ENCODE measurements at regions not wholly inside any gene's neighbourhood (a gene's known extent, or its start where the extent isn't known, plus 50 kb on each side); places are given as distances from the start of the nearest gene placed in this dataset.
"Not testable (repeated sequence)": the region's sequence is repeated elsewhere in the genome, so short reads cannot be mapped to it uniquely, and the experiment has no call there.

GRCh38 chr18:68177807-68178702, 536.9 kb downstream of the TMX3 start:
- no peak overlapping the region for H3K27ac ChIP-seq

DNA sequence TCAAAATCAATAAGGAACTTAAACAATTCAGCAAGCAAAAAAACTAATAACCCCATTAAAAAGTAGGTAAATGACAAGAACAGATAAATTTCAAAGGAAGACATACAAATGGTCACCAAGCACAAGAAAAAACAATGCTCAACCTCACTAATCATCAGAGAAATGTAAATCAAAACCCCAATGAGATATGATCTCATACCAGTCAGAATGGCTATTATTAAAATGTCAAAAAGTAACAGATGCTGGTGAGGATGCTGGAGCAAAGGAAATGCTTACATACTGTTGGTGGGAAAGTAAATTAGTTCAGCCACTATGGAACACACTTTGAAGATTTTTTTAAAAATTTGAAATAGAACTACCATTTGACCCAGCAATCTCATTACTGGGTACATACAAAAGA, 538.0 kb downstream of the TMX3 start:
- Histone ChIP-seq H3K4me3 (no peak overlapping the region), H3K27ac (no peak overlapping the region)

More at GRCh38 chr18:68177807-68178702, 536.9 kb downstream of the TMX3 start:
- H3K4me3 ChIP-seq = no peak overlapping the region

- H3K27ac ChIP-seq = no peak overlapping the region
- H3K4me3 ChIP-seq = no peak overlapping the region
Measured at GRCh38 chr18:68172842-68173549, 541.9 kb downstream of the TMX3 start.

DNA sequence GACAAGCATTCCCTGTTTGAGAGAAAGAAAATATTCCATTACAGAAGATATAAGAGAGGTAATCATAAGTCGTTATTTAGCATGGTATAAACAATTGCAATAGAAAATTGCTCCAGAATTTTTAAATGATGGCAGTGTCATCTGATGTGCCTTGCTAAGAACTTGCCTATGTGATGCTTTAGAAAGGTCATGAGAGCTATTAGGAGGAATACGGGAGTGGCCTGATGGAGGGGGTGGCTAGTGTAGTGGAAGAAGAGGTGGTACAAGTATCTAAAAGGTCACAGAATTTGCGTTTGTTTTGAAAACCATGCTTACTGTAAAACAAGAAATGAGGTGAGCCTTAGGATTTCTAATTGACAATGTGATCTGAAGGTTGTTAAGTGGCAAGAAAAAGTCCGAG, 550.0 kb downstream of the TMX3 start:
- H3K4me3 ChIP-seq = no peak overlapping the region
- H3K27ac ChIP-seq = no peak overlapping the region

DNA sequence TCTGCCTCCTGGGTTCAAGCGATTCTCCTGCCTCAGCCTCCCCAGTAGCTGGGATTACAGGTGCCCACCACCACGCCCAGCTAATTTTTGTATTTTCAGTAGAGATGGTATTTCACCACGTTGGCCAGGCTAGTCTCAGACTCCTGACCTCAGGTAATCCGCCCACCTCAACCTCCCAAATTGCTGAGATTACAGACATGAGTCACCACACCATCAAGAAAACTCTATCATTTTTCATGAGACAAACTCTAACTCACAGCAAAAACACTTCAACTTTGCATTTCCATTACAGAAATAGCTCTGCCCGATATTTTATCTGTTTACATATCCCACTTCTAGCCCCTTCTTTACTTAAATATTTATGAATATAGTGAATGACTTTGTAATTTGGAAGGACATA, 561.1 kb downstream of the TMX3 start:
- H3K4me3 ChIP-seq = not testable (repeated sequence)

GRCh38 chr18:68152770-68153169, 562.1 kb downstream of the TMX3 start:
- H3K27ac ChIP-seq = no peak overlapping the region
- H3K4me3 ChIP-seq = no peak overlapping the region

More for the DNA sequence above, 561.1 kb downstream of the TMX3 start:
- not testable (repeated sequence) for H3K27ac ChIP-seq

- no peak overlapping the region for H3K27ac ChIP-seq
- H3K4me3 ChIP-seq = no peak overlapping the region
Measured at GRCh38 chr18:68150961-68151360, 563.9 kb downstream of the TMX3 start.

DNA sequence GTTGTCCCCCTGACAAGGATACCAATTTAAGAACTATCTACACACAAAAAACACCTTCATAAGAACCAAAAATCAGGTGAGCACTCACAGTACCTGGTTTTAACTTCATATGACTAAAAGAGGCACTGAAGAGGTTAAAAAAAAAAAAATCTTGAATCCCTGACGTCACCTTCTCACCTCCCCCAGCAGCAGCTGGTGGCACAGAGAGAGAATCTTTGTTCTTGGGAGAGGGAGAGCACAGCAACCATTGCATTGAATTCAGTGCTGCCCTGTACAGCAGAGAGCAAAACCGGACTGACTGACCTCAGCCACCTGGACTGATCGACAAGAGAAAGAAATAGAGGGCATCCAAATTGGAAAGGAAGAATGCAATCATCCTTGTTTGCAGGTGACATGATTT, 566.0 kb downstream of the TMX3 start:
- H3K4me3 ChIP-seq = no peak overlapping the region
- no peak overlapping the region for H3K27ac ChIP-seq

DNA sequence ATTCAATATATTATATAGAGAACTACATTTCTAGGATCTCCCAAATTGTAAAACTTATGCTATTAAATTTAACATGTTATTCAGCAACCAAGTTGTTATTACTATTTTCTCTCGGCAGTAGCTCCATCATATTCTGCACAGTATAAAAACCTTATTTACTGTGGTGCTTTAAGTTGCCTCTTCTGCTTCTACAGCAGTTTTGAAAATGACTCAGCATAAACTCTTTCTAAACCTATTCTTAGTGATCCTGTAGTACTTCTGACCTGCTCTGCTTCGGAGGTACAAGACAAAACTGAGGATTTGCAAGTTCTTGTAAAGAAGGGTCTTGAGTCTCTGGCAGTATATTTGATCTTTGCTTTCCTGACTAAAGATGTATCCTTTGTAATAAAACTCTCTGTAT, 567.2 kb downstream of the TMX3 start:
- Histone ChIP-seq H3K27ac (no peak overlapping the region), H3K4me3 (no peak overlapping the region)

GRCh38 chr18:68121826-68122225, 593.1 kb downstream of the TMX3 start:
- H3K4me3 ChIP-seq = no peak overlapping the region
- no peak overlapping the region for H3K27ac ChIP-seq

- Histone ChIP-seq H3K27ac (no peak overlapping the region), H3K4me3 (no peak overlapping the region)
Measured at GRCh38 chr18:68121308-68121707, 593.6 kb downstream of the TMX3 start.

DNA sequence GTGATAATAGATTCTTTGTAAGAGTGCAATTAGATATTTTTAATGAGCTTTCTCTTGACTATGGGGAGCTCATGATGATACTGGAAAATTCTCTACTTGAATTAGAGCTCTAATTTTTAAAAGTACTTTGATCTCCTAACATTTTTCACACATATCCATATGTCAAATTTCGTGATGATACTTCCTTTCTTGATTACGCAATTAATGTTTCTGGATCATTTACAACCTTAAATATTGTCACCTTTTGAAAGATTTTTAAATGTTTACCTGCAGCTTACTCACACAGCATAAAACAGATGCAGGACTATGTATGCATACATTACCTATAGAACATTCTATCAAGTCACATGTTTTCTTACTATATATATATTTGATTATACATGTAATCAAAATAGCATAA, 598.5 kb upstream of the DSEL start:
- no peak overlapping the region for H3K27ac ChIP-seq
- H3K4me3 ChIP-seq = no peak overlapping the region

- Histone ChIP-seq H3K4me3 (no peak overlapping the region), H3K27ac (no peak overlapping the region)
Measured at GRCh38 chr18:68104036-68104435, 587.5 kb upstream of the DSEL start.

GRCh38 chr18:68103561-68103960, 587.0 kb upstream of the DSEL start:
- H3K4me3 ChIP-seq = no peak overlapping the region

GRCh38 chr18:68102117-68102516, 585.6 kb upstream of the DSEL start:
- Histone ChIP-seq H3K4me3 (no peak overlapping the region), H3K27ac (no peak overlapping the region)

More at GRCh38 chr18:68103561-68103960, 587.0 kb upstream of the DSEL start:
- H3K27ac ChIP-seq = no peak overlapping the region

DNA sequence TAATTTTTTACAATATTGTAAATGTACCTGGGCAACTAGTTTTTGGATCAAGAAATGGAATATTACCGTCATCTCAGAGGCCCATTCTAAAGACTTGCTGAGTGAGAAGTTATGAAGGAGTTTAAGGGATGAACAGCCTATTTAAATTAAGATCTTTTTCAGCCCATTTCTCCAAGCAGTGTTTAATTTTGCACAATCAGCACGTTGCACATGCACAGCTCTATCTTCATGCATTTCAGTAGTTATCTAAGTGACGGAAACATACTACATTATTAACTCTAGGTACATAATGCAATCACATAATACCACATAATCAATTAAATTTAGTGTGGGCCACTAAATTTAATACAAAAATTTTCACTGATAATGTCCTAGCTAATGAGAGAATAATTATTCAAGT, 582.1 kb upstream of the DSEL start:
- Histone ChIP-seq H3K27ac (no peak overlapping the region), H3K4me3 (no peak overlapping the region)

- H3K27ac ChIP-seq = no peak overlapping the region
- no peak overlapping the region for H3K4me3 ChIP-seq
Measured at GRCh38 chr18:68086481-68086880, 570.0 kb upstream of the DSEL start.

DNA sequence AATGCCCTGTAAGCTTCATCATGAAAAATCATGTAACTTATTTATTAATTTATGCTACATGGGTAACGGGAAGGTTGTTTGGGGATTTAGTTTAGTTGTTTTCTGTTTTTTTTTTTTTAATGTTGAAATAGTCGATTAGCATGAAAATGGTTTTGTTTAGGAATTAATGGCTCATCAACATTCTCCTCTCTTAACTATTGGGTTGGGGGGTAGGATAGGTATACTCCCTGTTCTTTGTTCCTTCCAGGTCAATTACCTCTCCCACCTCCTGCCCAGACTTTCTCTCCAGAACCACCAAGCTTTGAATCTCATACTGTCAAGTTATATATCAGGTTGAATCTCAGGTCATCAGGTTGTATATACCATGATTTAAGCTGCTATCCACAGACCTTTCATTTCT, 568.7 kb upstream of the DSEL start:
- Histone ChIP-seq H3K4me3 (no peak overlapping the region), H3K27ac (no peak overlapping the region)

- H3K27ac ChIP-seq = no peak overlapping the region
- no peak overlapping the region for H3K4me3 ChIP-seq
Measured at GRCh38 chr18:68083776-68084175, 567.3 kb upstream of the DSEL start.

- H3K27ac ChIP-seq = no peak overlapping the region
Measured at GRCh38 chr18:68083131-68083530, 566.6 kb upstream of the DSEL start.

DNA sequence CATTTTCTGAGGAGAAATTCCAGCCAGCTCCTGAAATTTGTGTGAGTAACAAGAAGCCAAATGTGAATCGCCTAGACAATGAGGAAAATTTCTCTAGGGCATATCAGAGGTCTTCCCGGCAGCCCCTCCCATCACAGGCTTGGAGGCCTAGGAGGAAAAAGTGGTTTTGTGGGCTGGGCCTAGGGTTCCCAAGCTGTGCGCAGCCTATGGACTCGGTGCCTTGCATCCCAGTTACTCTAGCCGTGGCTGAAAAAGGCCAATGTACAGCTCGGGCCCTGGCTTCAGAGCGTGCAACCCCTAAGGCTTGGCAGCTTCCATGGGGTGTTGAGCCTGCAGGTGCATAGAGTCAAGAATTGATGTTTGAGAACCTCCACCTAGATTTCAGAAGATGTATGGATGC, 556.2 kb upstream of the DSEL start:
- no peak overlapping the region for H3K27ac ChIP-seq
- H3K4me3 ChIP-seq = no peak overlapping the region

More at GRCh38 chr18:68083131-68083530, 566.6 kb upstream of the DSEL start:
- H3K4me3 ChIP-seq = no peak overlapping the region
